Lower lobe of right lung (tissue), 2 donors: ENCODE measurements at regions not wholly inside any gene's neighbourhood (a gene's known extent, or its start where the extent isn't known, plus 50 kb on each side); places are given as distances from the start of the nearest gene placed in this dataset.
"Not testable (repeated sequence)": the region's sequence is repeated elsewhere in the genome, so short reads cannot be mapped to it uniquely, and the experiment has no call there.

Experiments
- ATAC-seq, 2 donors: fragments of 200-7000 bp; cut with Tn5 transposase; one replicate each; pipeline ENCODE4 v1.9.1; 2020 to 2022; ENCODE audit warnings: mild to moderate bottlenecking in 2 of 2, moderate library complexity in 2 of 2
- DNase-seq: peaks from one replicate; pipeline ENCODE4 v3.0.0-alpha.2; 2020
- H3K27ac ChIP-seq: fragments of 200-600 bp; one replicate; pipeline ENCODE4 v1.8.0; 2022
- H3K27me3 ChIP-seq: fragments of 200-600 bp; one replicate; pipeline ENCODE4 v1.8.0; 2022; ENCODE audit warnings: low read depth
- H3K36me3 ChIP-seq: fragments of 200-600 bp; one replicate; pipeline ENCODE4 v1.8.0; 2022; ENCODE audit warnings: mild to moderate bottlenecking
- H3K4me1 ChIP-seq: fragments of 200-600 bp; one replicate; pipeline ENCODE4 v1.8.0; 2022
- H3K4me3 ChIP-seq: fragments of 200-600 bp; one replicate; pipeline ENCODE4 v1.8.0; 2022; ENCODE audit warnings: mild to moderate bottlenecking
- H3K9me3 ChIP-seq: fragments of 200-600 bp; one replicate; pipeline ENCODE4 v1.8.0; 2022
- CTCF ChIP-seq: fragments of 200-600 bp; IDR thresholded peaks from one replicate; pipeline ENCODE4 v1.8.0; 2022; ENCODE audit warnings: antibody characterized with exemption, mild to moderate bottlenecking
- intact Hi-C: fragments of 100-400 bp; cut with DNase I; formaldehyde crosslinking; loops from one replicate; pipeline ENCODE4 v1.11.0; 2022
- donor health status: DM: no; HTN: yes; CAD: no; lungs with severe emphysema.

- H3K27me3 ChIP-seq: no peaks in the 10 kb centered on the region
- TF ChIP-seq CTCF: no peak
- no peak overlapping the region for H3K4me3 ChIP-seq
- intact Hi-C loops: no loop called here
- no peak for ATAC-seq
- DNase-seq: no peak
- no peaks in the 10 kb centered on the region for H3K4me1 ChIP-seq
- H3K9me3 ChIP-seq: no peaks in the 10 kb centered on the region
- H3K27ac ChIP-seq: no peak overlapping the region
- no peaks in the 10 kb centered on the region for H3K36me3 ChIP-seq
These were observed 1604.2 kb downstream of the KHDRBS2 start for GRCh38 chr6:60681806-60682205.

- Histone ChIP-seq H3K27ac (no peak overlapping the region), H3K4me3 (no peak overlapping the region), H3K36me3 (no peaks in the 10 kb centered on the region), H3K4me1 (no peaks in the 10 kb centered on the region), H3K9me3 (no peaks in the 10 kb centered on the region), H3K27me3 (no peaks in the 10 kb centered on the region)
- intact Hi-C loops: no loop called here
- TF ChIP-seq CTCF: no peak
- ATAC-seq (no peak), DNase-seq (no peak)
These were observed 1606.8 kb downstream of the KHDRBS2 start for GRCh38 chr6:60679175-60679574.

GRCh38 chr6:60671369-60671768, 1614.7 kb downstream of the KHDRBS2 start:
- Histone ChIP-seq H3K36me3 (no peaks in the 10 kb centered on the region), H3K4me1 (no peaks in the 10 kb centered on the region), H3K9me3 (no peaks in the 10 kb centered on the region), H3K27ac (no peak overlapping the region), H3K27me3 (no peaks in the 10 kb centered on the region), H3K4me3 (no peak overlapping the region)
- TF ChIP-seq CTCF: no peak
- ATAC-seq (no peak), DNase-seq (no peak)
- intact Hi-C loops: no loop called here

GRCh38 chr6:60670036-60670435, 1616.0 kb downstream of the KHDRBS2 start:
- no peak overlapping the region for H3K27ac ChIP-seq
- H3K9me3 ChIP-seq: no peaks in the 10 kb centered on the region
- H3K27me3 ChIP-seq: no peaks in the 10 kb centered on the region
- intact Hi-C loops: no loop called here
- H3K4me1 ChIP-seq: no peaks in the 10 kb centered on the region
- DNase-seq: no peak
- H3K36me3 ChIP-seq: no peaks in the 10 kb centered on the region
- H3K4me3 ChIP-seq: no peak overlapping the region
- no peak for ATAC-seq
- TF ChIP-seq CTCF: no peak

GRCh38 chr6:60668428-60668827, 1617.6 kb downstream of the KHDRBS2 start:
- Histone ChIP-seq H3K27me3 (no peaks in the 10 kb centered on the region), H3K9me3 (peaks cover 2% of the 10 kb centered on the region), H3K27ac (no peak overlapping the region), H3K4me1 (no peaks in the 10 kb centered on the region), H3K36me3 (no peaks in the 10 kb centered on the region), H3K4me3 (no peak overlapping the region)
- intact Hi-C loops: no loop called here
- DNase-seq (no peak), ATAC-seq (peak in 1 of 2 donors; percentile 49)
- no peak for TF ChIP-seq CTCF

GRCh38 chr6:60663199-60663598, 1622.8 kb downstream of the KHDRBS2 start:
- DNase-seq, H3K4me3 ChIP-seq, H3K27ac ChIP-seq, ATAC-seq, H3K36me3 ChIP-seq, intact Hi-C loops, H3K27me3 ChIP-seq, H3K4me1 ChIP-seq: not testable (repeated sequence)
- peaks cover 19% of the 10 kb centered on the region for H3K9me3 ChIP-seq
